H9 (cell line): ENCODE measurements at regions not wholly inside any gene's neighbourhood (a gene's known extent, or its start where the extent isn't known, plus 50 kb on each side); places are given as distances from the start of the nearest gene placed in this dataset.

ENCODE experiments used
- DNase-seq: peaks from one replicate; pipeline ENCODE4 v3.0.0-alpha.2; 2017
- H2AFZ ChIP-seq: one replicate; pipeline ENCODE4 v1.6.1; 2013; ENCODE audit warnings: mild to moderate bottlenecking, low read length, control low read depth, moderate library complexity
- H2AK5ac ChIP-seq: 2 replicates; pipeline ENCODE4 v1.6.1; 2013; ENCODE audit warnings: low read length, control low read depth, mixed read lengths; ENCODE audit not compliant: insufficient read length
- H2BK120ac ChIP-seq: one replicate; pipeline ENCODE4 v1.6.1; 2013; ENCODE audit warnings: low read depth, mild to moderate bottlenecking, low read length, control low read depth, inconsistent platforms; ENCODE audit not compliant: poor library complexity, severe bottlenecking
- H2BK12ac ChIP-seq: 2 replicates; pipeline ENCODE4 v1.6.1; 2013; ENCODE audit warnings: low read length, control low read depth, mixed read lengths, low read depth; ENCODE audit not compliant: insufficient read length
- H2BK15ac ChIP-seq: 2 replicates; pipeline ENCODE4 v1.6.1; 2013; ENCODE audit warnings: low read depth, low read length, control low read depth
- H2BK20ac ChIP-seq: one replicate; pipeline ENCODE4 v1.6.1; 2013; ENCODE audit warnings: low read depth, mild to moderate bottlenecking, low read length, control low read depth, inconsistent platforms; ENCODE audit not compliant: poor library complexity, severe bottlenecking
- H2BK5ac ChIP-seq: 2 replicates; pipeline ENCODE4 v1.6.1; 2013; ENCODE audit warnings: low read length, control low read depth, mixed read lengths; ENCODE audit not compliant: insufficient read length
- H3K14ac ChIP-seq: 2 replicates; pipeline ENCODE4 v1.6.1; 2013; ENCODE audit warnings: low read length, control low read depth; ENCODE audit not compliant: insufficient read depth
- H3K18ac ChIP-seq: 2 replicates; pipeline ENCODE4 v1.6.1; 2013; ENCODE audit warnings: low read depth, mild to moderate bottlenecking, mixed read lengths, low read length, control low read depth; ENCODE audit not compliant: insufficient read length
- H3K23ac ChIP-seq: 2 replicates; pipeline ENCODE4 v1.6.1; 2013; ENCODE audit warnings: low read length, control low read depth, mixed read lengths, low read depth; ENCODE audit not compliant: insufficient read length
- H3K23me2 ChIP-seq: 2 replicates; pipeline ENCODE4 v1.6.1; 2013; ENCODE audit warnings: low read depth, mild to moderate bottlenecking, mixed read lengths, low read length, control low read depth; ENCODE audit not compliant: insufficient read length, poor library complexity, severe bottlenecking
- H3K27ac ChIP-seq: 2 replicates; pipeline ENCODE4 v1.5.1; 2013; ENCODE audit warnings: low read length, control low read depth, mixed read lengths, low read depth; ENCODE audit not compliant: insufficient read length
- H3K27me3 ChIP-seq: 2 replicates; pipeline ENCODE4 v1.6.1; 2013; ENCODE audit warnings: low read length, control low read depth, inconsistent platforms; ENCODE audit not compliant: insufficient read depth
- H3K4ac ChIP-seq: 2 replicates; pipeline ENCODE4 v1.6.1; 2013; ENCODE audit warnings: low read depth, mild to moderate bottlenecking, control low read depth, inconsistent platforms, low read length, moderate library complexity
- H3K4me1 ChIP-seq: 2 replicates; pipeline ENCODE4 v1.6.1; 2013; ENCODE audit warnings: low read length, control low read depth, inconsistent platforms; ENCODE audit not compliant: insufficient read depth
- H3K4me2 ChIP-seq: 2 replicates; pipeline ENCODE4 v1.6.1; 2013; ENCODE audit warnings: low read length, control low read depth, mixed read lengths; ENCODE audit not compliant: insufficient read length, insufficient read depth
- H3K56ac ChIP-seq: 2 replicates; pipeline ENCODE4 v1.6.1; 2013; ENCODE audit warnings: low read depth, mild to moderate bottlenecking, mixed read lengths, low read length, control low read depth; ENCODE audit not compliant: insufficient read length
- H3K79me1 ChIP-seq: 2 replicates; pipeline ENCODE4 v1.6.1; 2013; ENCODE audit warnings: low read depth, mild to moderate bottlenecking, moderate library complexity, low read length, control low read depth, inconsistent platforms; ENCODE audit not compliant: insufficient read depth, poor library complexity, severe bottlenecking
- H3K79me2 ChIP-seq: 2 replicates; pipeline ENCODE4 v1.6.1; 2013; ENCODE audit warnings: low read length, control low read depth, inconsistent platforms; ENCODE audit not compliant: insufficient read depth
- H3K9ac ChIP-seq: 2 replicates; pipeline ENCODE4 v1.6.1; 2013; ENCODE audit warnings: low read length, control low read depth, mixed read lengths; ENCODE audit not compliant: insufficient read length; ENCODE audit errors: extremely low read depth
- H3K9me3 ChIP-seq: one replicate; pipeline ENCODE4 v1.6.1; 2013; ENCODE audit warnings: low read depth, low read length, inconsistent platforms; ENCODE audit not compliant: control insufficient read depth
- H3T11ph ChIP-seq: one replicate; pipeline ENCODE4 v1.6.1; 2013; ENCODE audit warnings: mild to moderate bottlenecking, low read length, control low read depth, inconsistent platforms
- H4K20me1 ChIP-seq: one replicate; pipeline ENCODE4 v1.6.1; 2013; ENCODE audit not compliant: control insufficient read depth, insufficient read length, insufficient read depth
- H4K5ac ChIP-seq: 2 replicates; pipeline ENCODE4 v1.6.1; 2013; ENCODE audit warnings: low read depth, mild to moderate bottlenecking, mixed read lengths, low read length, control low read depth; ENCODE audit not compliant: insufficient read length
- H4K8ac ChIP-seq: replicated peaks from 2 replicates; pipeline ENCODE4 v1.6.1; 2013; ENCODE audit warnings: low read length, control low read depth, mixed read lengths, low read depth; ENCODE audit not compliant: insufficient read length
- H4K91ac ChIP-seq: 2 replicates; pipeline ENCODE4 v1.6.1; 2013; ENCODE audit warnings: low read depth, mild to moderate bottlenecking, moderate library complexity, mixed read lengths, low read length, control low read depth; ENCODE audit not compliant: insufficient read length
- H3K27ac Mint-ChIP-seq, 3 experiments: 2 replicates in 2 of 3; 3 replicates in 1 of 3; pipeline ENCODE4 v1.8.0; 2020 to 2021; ENCODE audit warnings: mixed read lengths in 3 of 3, mild to moderate bottlenecking in 1 of 3, moderate library complexity in 1 of 3
- H3K27me3 Mint-ChIP-seq: 2 replicates; pipeline ENCODE4 v1.8.0; 2021; ENCODE audit warnings: low read depth, mild to moderate bottlenecking, moderate library complexity, mixed read lengths
- H3K36me3 Mint-ChIP-seq, 3 experiments: 2 replicates in 2 of 3; 3 replicates in 1 of 3; pipeline ENCODE4 v1.8.0; 2020 to 2021; ENCODE audit warnings: low read depth in 3 of 3, mixed read lengths in 3 of 3; ENCODE audit not compliant: insufficient read depth in 1 of 3
- H3K4me1 Mint-ChIP-seq, 2 experiments: 2 replicates each; pipeline ENCODE4 v1.8.0; 2020; ENCODE audit warnings: mixed read lengths in 2 of 2
- H3K4me3 Mint-ChIP-seq, 2 experiments: 2 replicates in 1 of 2; 3 replicates in 1 of 2; pipeline ENCODE4 v1.8.0; 2020 to 2021; ENCODE audit warnings: mild to moderate bottlenecking in 2 of 2, mixed read lengths in 2 of 2, moderate library complexity in 1 of 2
- H3K9me3 Mint-ChIP-seq, 2 experiments: 2 replicates in 1 of 2; 3 replicates in 1 of 2; pipeline ENCODE4 v1.8.0; 2020; ENCODE audit warnings: mild to moderate bottlenecking in 2 of 2, mixed read lengths in 2 of 2, moderate library complexity in 1 of 2
- CTCF ChIP-seq: fragments of 200-600 bp; sonication (generic); conservative IDR thresholded peaks from 3 replicates; pipeline ENCODE4 v1.8.0; 2021; ENCODE audit warnings: antibody characterized with exemption, mild to moderate bottlenecking
- WGBS: extraction: QIAGEN DNeasy Blood & Tissue Kit; methylation state at CpG from one replicate; pipeline ENCODE4 v1.1.7; 2013; ENCODE audit warnings: missing lambda C conversion rate, low lambda C conversion rate, mixed read lengths; ENCODE audit not compliant: insufficient read length; ENCODE audit errors: extremely low coverage; 5-methylcytosine and 5-hydroxymethylcytosine counted together

- no peak overlapping the region for H3K14ac ChIP-seq
- Mint-ChIP-seq H3K9me3 (peaks cover 0 to 31% of the 10 kb centered on the region in 2 experiments; a peak in 3 of 5 replicates), H3K4me1 (no peaks in the 10 kb centered on the region), H3K4me3 (no peak overlapping the region), H3K27me3 (peaks cover 4% of the 10 kb centered on the region), H3K27ac (no peak overlapping the region), H3K36me3 (peaks cover 0 to 7% (median 0%) of the 10 kb centered on the region in 3 experiments; a peak in 2 of 7 replicates)
- H2BK12ac ChIP-seq: no peak overlapping the region
- H3K56ac ChIP-seq: no peak overlapping the region
- no peak overlapping the region for H3K4me2 ChIP-seq
- no peaks in the 10 kb centered on the region for H3K27me3 ChIP-seq
- no peak overlapping the region for H2AK5ac ChIP-seq
- DNase-seq: no peak
- no peak overlapping the region for H4K8ac ChIP-seq
- H4K91ac ChIP-seq: no peak overlapping the region
- H2BK5ac ChIP-seq: no peak overlapping the region
- no peak overlapping the region for H3T11ph ChIP-seq
- TF ChIP-seq CTCF: no peak
- no peaks in the 10 kb centered on the region for H3K23me2 ChIP-seq
- H3K27ac ChIP-seq: no peak overlapping the region
- no peak overlapping the region for H2BK120ac ChIP-seq
- H3K79me1 ChIP-seq: no peaks in the 10 kb centered on the region
- WGBS: no CpG with 5 or more reads among the region's 1 CpG
- H3K4ac ChIP-seq: no peak overlapping the region
- no peaks in the 10 kb centered on the region for H3K9me3 ChIP-seq
- no peak overlapping the region for H2BK20ac ChIP-seq
- no peak overlapping the region for H2AFZ ChIP-seq
- no peak overlapping the region for H3K23ac ChIP-seq
- no peaks in the 10 kb centered on the region for H3K4me1 ChIP-seq
- no peak overlapping the region for H3K9ac ChIP-seq
- H3K18ac ChIP-seq: no peak overlapping the region
- H4K5ac ChIP-seq: no peak overlapping the region
- no peak overlapping the region for H2BK15ac ChIP-seq
- H3K79me2 ChIP-seq: no peaks in the 10 kb centered on the region
- H4K20me1 ChIP-seq: no peaks in the 10 kb centered on the region
Measured at GRCh38 chr4:105036991-105037390, 109.7 kb upstream of the TET2 start.
